ENCODE measurements at regions not wholly inside any gene's neighbourhood (a gene's known extent, or its start where the extent isn't known, plus 50 kb on each side); places are given as distances from the start of the nearest gene placed in this dataset.

DNA sequence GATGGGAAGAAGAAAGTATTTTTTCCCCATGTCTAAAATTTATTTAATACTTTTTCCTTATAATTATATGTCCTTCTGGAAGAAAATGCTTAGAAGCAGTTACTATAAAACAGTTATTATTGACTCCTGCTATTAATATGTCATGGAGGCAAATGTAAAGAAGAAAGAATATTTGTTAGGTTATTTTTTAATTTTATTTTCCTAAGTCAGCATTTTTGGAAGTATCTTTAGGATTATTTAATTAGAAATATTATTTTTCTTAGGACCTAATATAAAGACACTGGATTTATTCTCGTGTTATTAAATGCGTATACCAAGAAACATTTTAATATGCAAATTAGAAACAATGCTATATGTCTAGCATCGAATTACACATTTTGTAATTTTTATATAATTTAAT lies 687.7 kb downstream of the TRAM1L1 start:
- POLR2A ChIA-PET, result no interaction called here
- Histone ChIP-seq H3K27ac (ENCODE audit: low read length) (no peak overlapping the region), H3K36me3 (ENCODE audit: control insufficient read depth, insufficient read depth, low read length) (no peaks in the 10 kb centered on the region), H3K27me3 (ENCODE audit: control insufficient read depth, insufficient read depth, low read length) (no peaks in the 10 kb centered on the region), H3K4me3 (ENCODE audit: low read depth in 2 of 2, low read length in 2 of 2) (no peak overlapping the region), H3K9me3 (ENCODE audit: control insufficient read depth, insufficient read depth, low read depth, low read length) (no peaks in the 10 kb centered on the region), H3K4me1 (ENCODE audit: control insufficient read depth, insufficient read depth, low read length) (no peaks in the 10 kb centered on the region)
- CTCF ChIA-PET, result no interaction called here
- BruUV-seq (replicated peaks), result no TSS peak
- in situ Hi-C loops (cut with HindIII; ENCODE audit: low pct_unique_long_range_greater_than_20kb, low sequenced_read_pairs) (no loop called here), intact Hi-C loops (cut with micrococcal nuclease; ENCODE audit: unreplicated experiment) (no loop called here)
- no peak for ATAC-seq
- TF ChIP-seq, protein P1, sequence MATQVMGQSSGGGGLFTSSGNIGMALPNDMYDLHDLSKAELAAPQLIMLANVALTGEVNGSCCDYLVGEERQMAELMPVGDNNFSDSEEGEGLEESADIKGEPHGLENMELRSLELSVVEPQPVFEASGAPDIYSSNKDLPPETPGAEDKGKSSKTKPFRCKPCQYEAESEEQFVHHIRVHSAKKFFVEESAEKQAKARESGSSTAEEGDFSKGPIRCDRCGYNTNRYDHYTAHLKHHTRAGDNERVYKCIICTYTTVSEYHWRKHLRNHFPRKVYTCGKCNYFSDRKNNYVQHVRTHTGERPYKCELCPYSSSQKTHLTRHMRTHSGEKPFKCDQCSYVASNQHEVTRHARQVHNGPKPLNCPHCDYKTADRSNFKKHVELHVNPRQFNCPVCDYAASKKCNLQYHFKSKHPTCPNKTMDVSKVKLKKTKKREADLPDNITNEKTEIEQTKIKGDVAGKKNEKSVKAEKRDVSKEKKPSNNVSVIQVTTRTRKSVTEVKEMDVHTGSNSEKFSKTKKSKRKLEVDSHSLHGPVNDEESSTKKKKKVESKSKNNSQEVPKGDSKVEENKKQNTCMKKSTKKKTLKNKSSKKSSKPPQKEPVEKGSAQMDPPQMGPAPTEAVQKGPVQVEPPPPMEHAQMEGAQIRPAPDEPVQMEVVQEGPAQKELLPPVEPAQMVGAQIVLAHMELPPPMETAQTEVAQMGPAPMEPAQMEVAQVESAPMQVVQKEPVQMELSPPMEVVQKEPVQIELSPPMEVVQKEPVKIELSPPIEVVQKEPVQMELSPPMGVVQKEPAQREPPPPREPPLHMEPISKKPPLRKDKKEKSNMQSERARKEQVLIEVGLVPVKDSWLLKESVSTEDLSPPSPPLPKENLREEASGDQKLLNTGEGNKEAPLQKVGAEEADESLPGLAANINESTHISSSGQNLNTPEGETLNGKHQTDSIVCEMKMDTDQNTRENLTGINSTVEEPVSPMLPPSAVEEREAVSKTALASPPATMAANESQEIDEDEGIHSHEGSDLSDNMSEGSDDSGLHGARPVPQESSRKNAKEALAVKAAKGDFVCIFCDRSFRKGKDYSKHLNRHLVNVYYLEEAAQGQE (IDR thresholded peaks at IDR 0.05; ENCODE audit: insufficient read depth in 1 of 2, low read depth in 2 of 2, low read length in 1 of 2), result no peak
- TF ChIP-seq TCF7L2 (IDR thresholded peaks at IDR 0.05; ENCODE audit: low read depth, low read length), result no peak
- TF ChIP-seq, protein P2, sequence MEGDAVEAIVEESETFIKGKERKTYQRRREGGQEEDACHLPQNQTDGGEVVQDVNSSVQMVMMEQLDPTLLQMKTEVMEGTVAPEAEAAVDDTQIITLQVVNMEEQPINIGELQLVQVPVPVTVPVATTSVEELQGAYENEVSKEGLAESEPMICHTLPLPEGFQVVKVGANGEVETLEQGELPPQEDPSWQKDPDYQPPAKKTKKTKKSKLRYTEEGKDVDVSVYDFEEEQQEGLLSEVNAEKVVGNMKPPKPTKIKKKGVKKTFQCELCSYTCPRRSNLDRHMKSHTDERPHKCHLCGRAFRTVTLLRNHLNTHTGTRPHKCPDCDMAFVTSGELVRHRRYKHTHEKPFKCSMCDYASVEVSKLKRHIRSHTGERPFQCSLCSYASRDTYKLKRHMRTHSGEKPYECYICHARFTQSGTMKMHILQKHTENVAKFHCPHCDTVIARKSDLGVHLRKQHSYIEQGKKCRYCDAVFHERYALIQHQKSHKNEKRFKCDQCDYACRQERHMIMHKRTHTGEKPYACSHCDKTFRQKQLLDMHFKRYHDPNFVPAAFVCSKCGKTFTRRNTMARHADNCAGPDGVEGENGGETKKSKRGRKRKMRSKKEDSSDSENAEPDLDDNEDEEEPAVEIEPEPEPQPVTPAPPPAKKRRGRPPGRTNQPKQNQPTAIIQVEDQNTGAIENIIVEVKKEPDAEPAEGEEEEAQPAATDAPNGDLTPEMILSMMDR (IDR thresholded peaks at IDR 0.05), result no peak
- no peak for TF ChIP-seq POLR2AphosphoS5 (IDR thresholded peaks at IDR 0.05; ENCODE audit: low read depth, low read length)
- no peak for TF ChIP-seq SIN3A (IDR thresholded peaks at IDR 0.05; ENCODE audit: borderline replicate concordance, insufficient read depth, low read depth, low read length)
- DNase-seq (ENCODE audit: low read depth, low spot score), result no peak

DNA sequence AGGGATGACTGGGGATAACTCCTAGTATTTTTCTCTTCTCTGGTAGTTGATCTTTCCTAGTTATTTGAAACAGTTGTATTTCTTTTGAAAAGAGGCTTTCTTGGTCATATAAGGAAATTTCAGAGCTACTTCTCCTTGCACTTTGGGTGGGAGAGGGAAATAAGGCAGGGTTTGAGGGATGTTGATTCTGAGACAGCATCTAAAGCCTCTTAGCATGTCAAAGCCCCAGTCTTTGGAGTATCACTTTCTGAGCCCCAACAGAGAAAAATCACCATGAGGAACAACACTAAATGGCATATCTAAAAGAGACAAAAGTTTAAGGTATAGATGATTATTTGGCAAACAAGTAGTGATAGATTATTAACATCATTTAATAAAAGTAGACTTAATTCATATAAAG lies 688.1 kb downstream of the TRAM1L1 start:
- Histone ChIP-seq H3K27ac (ENCODE audit: low read length) (no peak overlapping the region), H3K9me3 (ENCODE audit: control insufficient read depth, insufficient read depth, low read depth, low read length) (no peaks in the 10 kb centered on the region), H3K4me1 (ENCODE audit: control insufficient read depth, insufficient read depth, low read length) (no peaks in the 10 kb centered on the region), H3K36me3 (ENCODE audit: control insufficient read depth, insufficient read depth, low read length) (no peaks in the 10 kb centered on the region), H3K27me3 (ENCODE audit: control insufficient read depth, insufficient read depth, low read length) (no peaks in the 10 kb centered on the region), H3K4me3 (ENCODE audit: low read depth in 2 of 2, low read length in 2 of 2) (no peak overlapping the region)
- ATAC-seq (no peak), DNase-seq (ENCODE audit: low read depth, low spot score) (no peak)
- ChIA-PET POLR2A (no interaction called here), CTCF (no interaction called here)
- TF ChIP-seq POLR2AphosphoS5 (IDR thresholded peaks at IDR 0.05; ENCODE audit: low read depth, low read length), result no peak
- TF ChIP-seq, protein P2 (IDR thresholded peaks at IDR 0.05), result no peak
- in situ Hi-C loops (cut with HindIII; ENCODE audit: low pct_unique_long_range_greater_than_20kb, low sequenced_read_pairs) (no loop called here), intact Hi-C loops (cut with micrococcal nuclease; ENCODE audit: unreplicated experiment) (no loop called here)
- BruUV-seq (replicated peaks), result no TSS peak

GRCh38 chr4:116395408-116395807 lies 690.0 kb downstream of the TRAM1L1 start:
- H3K36me3 ChIP-seq (ENCODE audit: control insufficient read depth, insufficient read depth, low read length), result no peaks in the 10 kb centered on the region
- H3K4me1 ChIP-seq (ENCODE audit: control insufficient read depth, insufficient read depth, low read length), result no peaks in the 10 kb centered on the region
- no TSS peak for BruUV-seq (replicated peaks)
- TF ChIP-seq, protein P1 (IDR thresholded peaks at IDR 0.05; ENCODE audit: insufficient read depth in 1 of 2, low read depth in 2 of 2, low read length in 1 of 2), result no peak
- no peak for TF ChIP-seq SIN3A (IDR thresholded peaks at IDR 0.05; ENCODE audit: borderline replicate concordance, insufficient read depth, low read depth, low read length)
- TF ChIP-seq, protein P2 (IDR thresholded peaks at IDR 0.05), result no peak
- no peak for TF ChIP-seq TCF7L2 (IDR thresholded peaks at IDR 0.05; ENCODE audit: low read depth, low read length)
- no peak for TF ChIP-seq POLR2AphosphoS5 (IDR thresholded peaks at IDR 0.05; ENCODE audit: low read depth, low read length)
- CTCF ChIA-PET, result no interaction called here
- intact Hi-C loops (cut with micrococcal nuclease; ENCODE audit: unreplicated experiment) (no loop called here), in situ Hi-C loops (cut with HindIII; ENCODE audit: low pct_unique_long_range_greater_than_20kb, low sequenced_read_pairs) (no loop called here)
- no peak overlapping the region for H3K27ac ChIP-seq (ENCODE audit: low read length)
- H3K4me3 ChIP-seq (ENCODE audit: low read depth in 2 of 2, low read length in 2 of 2), result no peak overlapping the region
- H3K27me3 ChIP-seq (ENCODE audit: control insufficient read depth, insufficient read depth, low read length), result no peaks in the 10 kb centered on the region
- POLR2A ChIA-PET, result no interaction called here
- DNase-seq (ENCODE audit: low read depth, low spot score), result no peak
- no peaks in the 10 kb centered on the region for H3K9me3 ChIP-seq (ENCODE audit: control insufficient read depth, insufficient read depth, low read depth, low read length)
- no peak for ATAC-seq
